Osteocyte (in vitro differentiated cells): ENCODE measurements at regions not wholly inside any gene's neighbourhood (a gene's known extent, or its start where the extent isn't known, plus 50 kb on each side); places are given as distances from the start of the nearest gene placed in this dataset.
"Not testable (repeated sequence)": the region's sequence is repeated elsewhere in the genome, so short reads cannot be mapped to it uniquely, and the experiment has no call there.

Experiments
- DNase-seq: peaks from one replicate; pipeline ENCODE4 v3.0.0; 2021; ENCODE audit warnings: mixed read lengths; ENCODE audit not compliant: unreplicated experiment; ENCODE audit errors: extremely low spot score
- H3K27ac Mint-ChIP-seq: one replicate; pipeline ENCODE4 v1.8.0; 2021; ENCODE audit warnings: mild to moderate bottlenecking, mixed read lengths; ENCODE audit not compliant: unreplicated experiment
- H3K27me3 Mint-ChIP-seq: one replicate; pipeline ENCODE4 v1.8.0; 2021; ENCODE audit warnings: mixed read lengths; ENCODE audit not compliant: unreplicated experiment
- H3K36me3 Mint-ChIP-seq: one replicate; pipeline ENCODE4 v1.8.0; 2021; ENCODE audit warnings: mixed read lengths; ENCODE audit not compliant: unreplicated experiment
- H3K4me1 Mint-ChIP-seq: one replicate; pipeline ENCODE4 v1.8.0; 2021; ENCODE audit warnings: mixed read lengths; ENCODE audit not compliant: unreplicated experiment
- H3K4me3 Mint-ChIP-seq: one replicate; pipeline ENCODE4 v1.8.0; 2021; ENCODE audit warnings: mild to moderate bottlenecking, moderate library complexity, mixed read lengths; ENCODE audit not compliant: unreplicated experiment
- H3K9me3 Mint-ChIP-seq: one replicate; pipeline ENCODE4 v1.8.0; 2021; ENCODE audit warnings: mixed read lengths; ENCODE audit not compliant: unreplicated experiment
- TF ChIP-seq, protein P1 (sequence below): fragments of 200-600 bp; sonication (generic); IDR thresholded peaks from 2 replicates; pipeline ENCODE4 v1.5.0; 2021; ENCODE audit warnings: antibody characterized with exemption, mild to moderate bottlenecking, moderate library complexity

DNA sequence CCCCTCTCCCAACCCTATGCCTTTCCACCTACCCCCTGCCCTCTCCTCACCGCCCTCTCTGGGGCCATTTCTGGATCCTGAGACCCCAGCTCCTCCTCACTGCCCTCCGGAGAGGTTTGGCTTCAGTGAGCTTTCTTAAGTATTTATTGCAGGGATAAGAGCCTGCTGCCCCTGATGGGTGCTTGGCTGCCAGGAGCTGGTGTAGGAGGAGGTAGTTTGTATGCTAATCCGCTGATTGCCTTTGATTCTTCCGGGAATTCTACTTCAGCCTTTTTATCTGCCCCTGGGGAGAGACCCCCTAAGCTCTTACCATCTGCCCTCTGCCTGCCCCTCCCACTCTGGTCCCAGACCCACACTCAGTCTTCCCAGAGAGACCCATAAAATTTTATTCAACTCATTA is 263.5 kb upstream of the PODXL start:
- no peak overlapping the region for H3K27ac Mint-ChIP-seq
- TF ChIP-seq, protein P1, sequence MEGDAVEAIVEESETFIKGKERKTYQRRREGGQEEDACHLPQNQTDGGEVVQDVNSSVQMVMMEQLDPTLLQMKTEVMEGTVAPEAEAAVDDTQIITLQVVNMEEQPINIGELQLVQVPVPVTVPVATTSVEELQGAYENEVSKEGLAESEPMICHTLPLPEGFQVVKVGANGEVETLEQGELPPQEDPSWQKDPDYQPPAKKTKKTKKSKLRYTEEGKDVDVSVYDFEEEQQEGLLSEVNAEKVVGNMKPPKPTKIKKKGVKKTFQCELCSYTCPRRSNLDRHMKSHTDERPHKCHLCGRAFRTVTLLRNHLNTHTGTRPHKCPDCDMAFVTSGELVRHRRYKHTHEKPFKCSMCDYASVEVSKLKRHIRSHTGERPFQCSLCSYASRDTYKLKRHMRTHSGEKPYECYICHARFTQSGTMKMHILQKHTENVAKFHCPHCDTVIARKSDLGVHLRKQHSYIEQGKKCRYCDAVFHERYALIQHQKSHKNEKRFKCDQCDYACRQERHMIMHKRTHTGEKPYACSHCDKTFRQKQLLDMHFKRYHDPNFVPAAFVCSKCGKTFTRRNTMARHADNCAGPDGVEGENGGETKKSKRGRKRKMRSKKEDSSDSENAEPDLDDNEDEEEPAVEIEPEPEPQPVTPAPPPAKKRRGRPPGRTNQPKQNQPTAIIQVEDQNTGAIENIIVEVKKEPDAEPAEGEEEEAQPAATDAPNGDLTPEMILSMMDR: no peak
- H3K36me3 Mint-ChIP-seq: no peaks in the 10 kb centered on the region
- no peaks in the 10 kb centered on the region for H3K4me1 Mint-ChIP-seq
- no peaks in the 10 kb centered on the region for H3K9me3 Mint-ChIP-seq
- peaks cover 46% of the 10 kb centered on the region for H3K27me3 Mint-ChIP-seq
- no peak for DNase-seq
- H3K4me3 Mint-ChIP-seq: no peak overlapping the region

DNA sequence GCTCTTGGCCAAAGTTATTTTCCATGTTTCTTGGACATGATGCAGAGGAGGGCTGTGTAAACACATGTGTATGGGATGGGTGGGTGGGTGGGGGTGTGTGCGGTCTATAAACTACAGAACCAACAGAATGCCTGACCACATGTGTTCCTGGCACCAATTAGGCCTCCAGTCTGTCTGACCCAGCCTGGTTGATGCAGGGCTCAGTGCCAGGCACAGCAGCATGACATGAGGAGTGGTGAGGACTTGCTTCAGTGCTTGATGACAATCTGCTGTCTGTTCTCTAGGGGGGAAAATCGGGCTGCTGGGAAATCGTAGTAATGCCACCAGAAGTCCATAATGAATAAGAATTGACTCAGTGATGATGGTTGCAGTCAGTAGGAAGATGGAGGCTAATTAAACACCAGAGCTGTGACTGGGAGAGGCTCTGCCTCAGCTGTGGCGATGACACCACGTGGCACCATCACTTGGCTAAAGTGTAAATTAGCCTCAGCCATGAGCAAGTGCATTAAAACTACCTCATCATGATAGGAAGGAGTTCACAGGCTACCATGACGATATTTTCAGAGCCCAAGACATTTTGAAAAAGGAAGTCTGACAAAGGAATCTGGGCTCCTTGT is 260.1 kb upstream of the PODXL start:
- peaks cover 55% of the 10 kb centered on the region for H3K27me3 Mint-ChIP-seq
- H3K36me3 Mint-ChIP-seq: no peaks in the 10 kb centered on the region
- no peak for DNase-seq
- no peaks in the 10 kb centered on the region for H3K4me1 Mint-ChIP-seq
- H3K4me3 Mint-ChIP-seq: no peak overlapping the region
- TF ChIP-seq, protein P1: no peak
- H3K27ac Mint-ChIP-seq: no peak overlapping the region
- no peaks in the 10 kb centered on the region for H3K9me3 Mint-ChIP-seq

DNA sequence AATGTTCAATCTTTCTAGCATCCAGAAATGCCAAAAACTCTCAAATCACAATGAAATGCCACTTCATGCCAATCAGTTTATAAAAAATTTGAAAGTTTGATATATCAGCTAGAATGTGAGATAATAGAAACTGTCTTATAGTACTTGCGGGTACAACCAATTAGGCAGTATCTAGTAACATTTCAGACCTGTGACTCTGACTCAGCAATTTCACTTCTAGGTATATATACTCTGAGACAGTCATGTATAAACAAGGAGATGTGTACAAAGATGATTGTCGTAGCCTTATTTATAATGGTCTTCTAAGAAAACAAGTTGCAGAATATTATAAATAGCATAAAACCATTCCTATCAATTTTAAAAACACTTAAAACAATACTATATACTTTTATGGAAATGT is 252.3 kb upstream of the PODXL start:
- no peak for DNase-seq
- TF ChIP-seq, protein P1: no peak
- no peaks in the 10 kb centered on the region for H3K9me3 Mint-ChIP-seq

DNA sequence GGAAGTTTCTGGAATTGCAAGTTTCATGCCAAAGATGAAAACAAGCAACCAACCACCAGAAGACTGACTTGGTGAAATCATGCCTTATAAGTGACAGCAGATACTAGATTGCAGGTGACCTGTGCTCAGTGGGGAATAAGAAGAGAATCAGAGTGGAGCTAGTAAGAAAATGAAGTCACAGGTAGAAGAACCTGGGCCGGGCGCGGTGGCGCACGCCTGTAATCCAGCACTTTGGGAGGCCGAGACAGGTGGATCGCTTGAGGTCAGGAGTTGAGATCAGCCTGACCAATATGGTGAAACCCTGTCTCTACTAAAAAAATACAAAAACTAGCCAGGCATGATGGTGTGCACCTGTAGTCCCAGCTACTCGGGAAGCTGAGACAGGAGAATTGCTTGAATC is 251.7 kb upstream of the PODXL start:
- H3K9me3 Mint-ChIP-seq, H3K36me3 Mint-ChIP-seq, H3K27ac Mint-ChIP-seq, H3K4me1 Mint-ChIP-seq, H3K4me3 Mint-ChIP-seq, DNase-seq: not testable (repeated sequence)
- H3K27me3 Mint-ChIP-seq: peaks cover 64% of the 10 kb centered on the region

More for the DNA sequence above, 252.3 kb upstream of the PODXL start:
- no peaks in the 10 kb centered on the region for H3K36me3 Mint-ChIP-seq
- peaks cover 60% of the 10 kb centered on the region for H3K27me3 Mint-ChIP-seq
- H3K4me3 Mint-ChIP-seq: no peak overlapping the region
- no peak overlapping the region for H3K27ac Mint-ChIP-seq
- H3K4me1 Mint-ChIP-seq: no peaks in the 10 kb centered on the region

DNA sequence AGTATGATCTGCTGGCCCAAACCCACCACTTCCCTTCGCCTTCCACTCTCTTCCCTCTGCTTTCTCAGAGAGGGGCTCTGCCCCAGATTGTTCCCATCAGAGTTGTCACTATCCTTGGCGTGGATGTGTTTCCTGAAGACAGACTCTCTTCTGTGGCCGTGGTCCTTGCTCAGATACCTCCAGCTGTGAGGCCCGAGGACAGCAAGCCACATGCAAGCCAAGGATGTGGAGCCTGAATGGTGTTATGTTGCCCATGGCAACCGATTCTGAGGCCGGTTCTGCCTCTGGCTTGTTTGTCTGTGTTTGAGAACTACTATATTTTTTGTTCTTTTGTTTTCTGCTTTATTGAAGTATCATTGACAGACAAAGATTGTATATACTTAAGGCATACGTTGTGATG is 247.4 kb upstream of the PODXL start:
- H3K36me3 Mint-ChIP-seq: no peaks in the 10 kb centered on the region
- H3K9me3 Mint-ChIP-seq: no peaks in the 10 kb centered on the region
- peaks cover 47% of the 10 kb centered on the region for H3K27me3 Mint-ChIP-seq
- H3K4me1 Mint-ChIP-seq: no peaks in the 10 kb centered on the region
- peak; percentile 63 for DNase-seq
- no peak overlapping the region for H3K4me3 Mint-ChIP-seq
- H3K27ac Mint-ChIP-seq: no peak overlapping the region
- TF ChIP-seq, protein P1: no peak
